ENCODE measurements at regions not wholly inside any gene's neighbourhood (a gene's known extent, or its start where the extent isn't known, plus 50 kb on each side); places are given as distances from the start of the nearest gene placed in this dataset.
"Not testable (repeated sequence)": the region's sequence is repeated elsewhere in the genome, so short reads cannot be mapped to it uniquely, and the experiment has no call there.

DNA sequence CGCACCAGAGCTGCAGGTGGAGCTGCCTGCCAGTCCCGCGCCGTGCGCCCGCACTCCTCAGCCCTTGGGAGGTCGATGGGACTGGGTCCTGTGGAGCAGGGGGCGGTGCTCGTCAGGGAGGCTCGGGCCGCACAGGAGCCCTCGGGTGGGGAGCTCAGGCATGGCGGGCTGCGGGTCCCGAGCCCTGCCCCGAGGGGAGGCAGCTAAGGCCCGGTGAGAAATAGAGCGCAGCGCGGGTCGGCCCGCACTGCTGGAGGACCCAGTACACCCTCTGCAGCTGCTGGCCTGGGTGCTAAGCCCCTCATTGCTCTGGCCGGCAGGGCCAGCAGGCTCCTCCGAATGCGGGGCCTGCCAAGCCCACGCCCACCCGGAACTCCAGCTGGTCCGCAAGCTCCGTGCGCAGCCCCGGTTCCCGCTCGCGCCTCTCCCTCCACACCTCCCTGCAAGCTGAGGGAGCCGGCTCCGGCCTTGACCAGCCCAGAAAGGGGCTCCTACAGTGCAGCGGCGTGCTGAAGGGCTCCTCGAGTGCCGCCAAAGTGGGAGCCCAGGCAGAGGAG, 403.7 kb upstream of the KLHL1 start:
- TF ChIP-seq, protein P1, sequence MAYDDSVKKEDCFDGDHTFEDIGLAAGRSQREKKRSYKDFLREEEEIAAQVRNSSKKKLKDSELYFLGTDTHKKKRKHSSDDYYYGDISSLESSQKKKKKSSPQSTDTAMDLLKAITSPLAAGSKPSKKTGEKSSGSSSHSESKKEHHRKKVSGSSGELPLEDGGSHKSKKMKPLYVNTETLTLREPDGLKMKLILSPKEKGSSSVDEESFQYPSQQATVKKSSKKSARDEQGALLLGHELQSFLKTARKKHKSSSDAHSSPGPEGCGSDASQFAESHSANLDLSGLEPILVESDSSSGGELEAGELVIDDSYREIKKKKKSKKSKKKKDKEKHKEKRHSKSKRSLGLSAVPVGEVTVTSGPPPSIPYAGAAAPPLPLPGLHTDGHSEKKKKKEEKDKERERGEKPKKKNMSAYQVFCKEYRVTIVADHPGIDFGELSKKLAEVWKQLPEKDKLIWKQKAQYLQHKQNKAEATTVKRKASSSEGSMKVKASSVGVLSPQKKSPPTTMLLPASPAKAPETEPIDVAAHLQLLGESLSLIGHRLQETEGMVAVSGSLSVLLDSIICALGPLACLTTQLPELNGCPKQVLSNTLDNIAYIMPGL (CRISPR knock-in tag; IDR thresholded peaks at IDR 0.05; ENCODE audit: borderline replicate concordance): not testable (repeated sequence)
- TF ChIP-seq CHD2 (IDR thresholded peaks at IDR 0.05; ENCODE audit: low read length, partially characterized antibody); EHMT2 (IDR thresholded peaks at IDR 0.05; ENCODE audit: low read depth); SMC3 (IDR thresholded peaks at IDR 0.05); POLR2AphosphoS2 (conservative IDR thresholded peaks at IDR 0.05; ENCODE audit: low read length); EP300 (IDR thresholded peaks at IDR 0.05); FOXS1 (CRISPR knock-in tag; IDR thresholded peaks at IDR 0.05); POLR2A (IDR thresholded peaks at IDR 0.05; ENCODE audit: low read length): not testable (repeated sequence)
- TF ChIP-seq, protein P2, sequence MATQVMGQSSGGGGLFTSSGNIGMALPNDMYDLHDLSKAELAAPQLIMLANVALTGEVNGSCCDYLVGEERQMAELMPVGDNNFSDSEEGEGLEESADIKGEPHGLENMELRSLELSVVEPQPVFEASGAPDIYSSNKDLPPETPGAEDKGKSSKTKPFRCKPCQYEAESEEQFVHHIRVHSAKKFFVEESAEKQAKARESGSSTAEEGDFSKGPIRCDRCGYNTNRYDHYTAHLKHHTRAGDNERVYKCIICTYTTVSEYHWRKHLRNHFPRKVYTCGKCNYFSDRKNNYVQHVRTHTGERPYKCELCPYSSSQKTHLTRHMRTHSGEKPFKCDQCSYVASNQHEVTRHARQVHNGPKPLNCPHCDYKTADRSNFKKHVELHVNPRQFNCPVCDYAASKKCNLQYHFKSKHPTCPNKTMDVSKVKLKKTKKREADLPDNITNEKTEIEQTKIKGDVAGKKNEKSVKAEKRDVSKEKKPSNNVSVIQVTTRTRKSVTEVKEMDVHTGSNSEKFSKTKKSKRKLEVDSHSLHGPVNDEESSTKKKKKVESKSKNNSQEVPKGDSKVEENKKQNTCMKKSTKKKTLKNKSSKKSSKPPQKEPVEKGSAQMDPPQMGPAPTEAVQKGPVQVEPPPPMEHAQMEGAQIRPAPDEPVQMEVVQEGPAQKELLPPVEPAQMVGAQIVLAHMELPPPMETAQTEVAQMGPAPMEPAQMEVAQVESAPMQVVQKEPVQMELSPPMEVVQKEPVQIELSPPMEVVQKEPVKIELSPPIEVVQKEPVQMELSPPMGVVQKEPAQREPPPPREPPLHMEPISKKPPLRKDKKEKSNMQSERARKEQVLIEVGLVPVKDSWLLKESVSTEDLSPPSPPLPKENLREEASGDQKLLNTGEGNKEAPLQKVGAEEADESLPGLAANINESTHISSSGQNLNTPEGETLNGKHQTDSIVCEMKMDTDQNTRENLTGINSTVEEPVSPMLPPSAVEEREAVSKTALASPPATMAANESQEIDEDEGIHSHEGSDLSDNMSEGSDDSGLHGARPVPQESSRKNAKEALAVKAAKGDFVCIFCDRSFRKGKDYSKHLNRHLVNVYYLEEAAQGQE (IDR thresholded peaks at IDR 0.05): not testable (repeated sequence)
- TF ChIP-seq, protein P3, sequence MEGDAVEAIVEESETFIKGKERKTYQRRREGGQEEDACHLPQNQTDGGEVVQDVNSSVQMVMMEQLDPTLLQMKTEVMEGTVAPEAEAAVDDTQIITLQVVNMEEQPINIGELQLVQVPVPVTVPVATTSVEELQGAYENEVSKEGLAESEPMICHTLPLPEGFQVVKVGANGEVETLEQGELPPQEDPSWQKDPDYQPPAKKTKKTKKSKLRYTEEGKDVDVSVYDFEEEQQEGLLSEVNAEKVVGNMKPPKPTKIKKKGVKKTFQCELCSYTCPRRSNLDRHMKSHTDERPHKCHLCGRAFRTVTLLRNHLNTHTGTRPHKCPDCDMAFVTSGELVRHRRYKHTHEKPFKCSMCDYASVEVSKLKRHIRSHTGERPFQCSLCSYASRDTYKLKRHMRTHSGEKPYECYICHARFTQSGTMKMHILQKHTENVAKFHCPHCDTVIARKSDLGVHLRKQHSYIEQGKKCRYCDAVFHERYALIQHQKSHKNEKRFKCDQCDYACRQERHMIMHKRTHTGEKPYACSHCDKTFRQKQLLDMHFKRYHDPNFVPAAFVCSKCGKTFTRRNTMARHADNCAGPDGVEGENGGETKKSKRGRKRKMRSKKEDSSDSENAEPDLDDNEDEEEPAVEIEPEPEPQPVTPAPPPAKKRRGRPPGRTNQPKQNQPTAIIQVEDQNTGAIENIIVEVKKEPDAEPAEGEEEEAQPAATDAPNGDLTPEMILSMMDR (IDR thresholded peaks at IDR 0.05): not testable (repeated sequence)
- TF ChIP-seq, protein P4, sequence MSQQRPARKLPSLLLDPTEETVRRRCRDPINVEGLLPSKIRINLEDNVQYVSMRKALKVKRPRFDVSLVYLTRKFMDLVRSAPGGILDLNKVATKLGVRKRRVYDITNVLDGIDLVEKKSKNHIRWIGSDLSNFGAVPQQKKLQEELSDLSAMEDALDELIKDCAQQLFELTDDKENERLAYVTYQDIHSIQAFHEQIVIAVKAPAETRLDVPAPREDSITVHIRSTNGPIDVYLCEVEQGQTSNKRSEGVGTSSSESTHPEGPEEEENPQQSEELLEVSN (IDR thresholded peaks at IDR 0.05; ENCODE audit: borderline replicate concordance, low read depth): not testable (repeated sequence)
- TF ChIP-seq, protein P5, sequence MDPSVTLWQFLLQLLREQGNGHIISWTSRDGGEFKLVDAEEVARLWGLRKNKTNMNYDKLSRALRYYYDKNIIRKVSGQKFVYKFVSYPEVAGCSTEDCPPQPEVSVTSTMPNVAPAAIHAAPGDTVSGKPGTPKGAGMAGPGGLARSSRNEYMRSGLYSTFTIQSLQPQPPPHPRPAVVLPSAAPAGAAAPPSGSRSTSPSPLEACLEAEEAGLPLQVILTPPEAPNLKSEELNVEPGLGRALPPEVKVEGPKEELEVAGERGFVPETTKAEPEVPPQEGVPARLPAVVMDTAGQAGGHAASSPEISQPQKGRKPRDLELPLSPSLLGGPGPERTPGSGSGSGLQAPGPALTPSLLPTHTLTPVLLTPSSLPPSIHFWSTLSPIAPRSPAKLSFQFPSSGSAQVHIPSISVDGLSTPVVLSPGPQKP (IDR thresholded peaks at IDR 0.05; ENCODE audit: low read depth, low read length): not testable (repeated sequence)
- TF ChIP-seq, protein P6, sequence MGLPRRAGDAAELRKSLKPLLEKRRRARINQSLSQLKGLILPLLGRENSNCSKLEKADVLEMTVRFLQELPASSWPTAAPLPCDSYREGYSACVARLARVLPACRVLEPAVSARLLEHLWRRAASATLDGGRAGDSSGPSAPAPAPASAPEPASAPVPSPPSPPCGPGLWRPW (IDR thresholded peaks at IDR 0.05): not testable (repeated sequence)
- TF ChIP-seq, protein P7, sequence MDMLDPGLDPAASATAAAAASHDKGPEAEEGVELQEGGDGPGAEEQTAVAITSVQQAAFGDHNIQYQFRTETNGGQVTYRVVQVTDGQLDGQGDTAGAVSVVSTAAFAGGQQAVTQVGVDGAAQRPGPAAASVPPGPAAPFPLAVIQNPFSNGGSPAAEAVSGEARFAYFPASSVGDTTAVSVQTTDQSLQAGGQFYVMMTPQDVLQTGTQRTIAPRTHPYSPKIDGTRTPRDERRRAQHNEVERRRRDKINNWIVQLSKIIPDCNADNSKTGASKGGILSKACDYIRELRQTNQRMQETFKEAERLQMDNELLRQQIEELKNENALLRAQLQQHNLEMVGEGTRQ (IDR thresholded peaks at IDR 0.05): not testable (repeated sequence)
